Aorta (tissue), 5 donors: ENCODE measurements at regions not wholly inside any gene's neighbourhood (a gene's known extent, or its start where the extent isn't known, plus 50 kb on each side); places are given as distances from the start of the nearest gene placed in this dataset.

Experiments
- ATAC-seq: fragments of 200-7000 bp; cut with Tn5 transposase; one replicate; pipeline ENCODE4 v1.9.1; 2022; ENCODE audit warnings: moderate library complexity; ENCODE audit not compliant: low FRiP score
- DNase-seq, 2 donors: peaks; one replicate each; pipeline ENCODE4 v3.0.0-alpha.2; 2020
- H3K27ac ChIP-seq, 2 donors: one replicate each; pipeline ENCODE4 v1.5.1; 2013; ENCODE audit warnings: low read length in 2 of 2, mild to moderate bottlenecking in 2 of 2, moderate library complexity in 2 of 2, control low read depth in 1 of 2, inconsistent platforms in 1 of 2, low read depth in 1 of 2
- H3K27me3 ChIP-seq, 2 donors: one replicate each; pipeline ENCODE4 v1.6.1; 2013; ENCODE audit warnings: control low read depth in 1 of 2, low read length in 1 of 2, mild to moderate bottlenecking in 1 of 2, moderate library complexity in 1 of 2; ENCODE audit not compliant: insufficient read depth in 2 of 2, control insufficient read depth in 1 of 2
- H3K36me3 ChIP-seq, 2 donors: one replicate each; pipeline ENCODE4 v1.6.1; 2013; ENCODE audit warnings: control low read depth in 1 of 2, low read length in 1 of 2, mild to moderate bottlenecking in 1 of 2; ENCODE audit not compliant: insufficient read depth in 2 of 2, control insufficient read depth in 1 of 2
- H3K4me1 ChIP-seq, 2 donors: one replicate each; pipeline ENCODE4 v1.6.1; 2013; ENCODE audit warnings: low read length in 2 of 2, control low read depth in 1 of 2, mild to moderate bottlenecking in 1 of 2, moderate library complexity in 1 of 2; ENCODE audit not compliant: insufficient read depth in 2 of 2, control insufficient read depth in 1 of 2
- H3K4me3 ChIP-seq, 2 donors: one replicate each; pipeline ENCODE4 v1.5.1; 2013; ENCODE audit warnings: low read length in 2 of 2, control low read depth in 1 of 2, mild to moderate bottlenecking in 1 of 2
- H3K9me3 ChIP-seq: one replicate; pipeline ENCODE4 v1.6.1; 2013; ENCODE audit warnings: mild to moderate bottlenecking, low read length; ENCODE audit not compliant: control insufficient read depth
- WGBS, 2 donors: extraction: QIAGEN DNeasy Blood & Tissue Kit; methylation state at CpG; one replicate each; pipeline ENCODE4 v1.1.7; 2013; 5-methylcytosine and 5-hydroxymethylcytosine counted together
- intact Hi-C, 2 donors: fragments of 100-400 bp; cut with DNase I; formaldehyde crosslinking; loops; one replicate each; pipeline versions ENCODE4 v1.14.2 to v1.15.0; 2022
- donor health status: healthy with polysubstance abuse.
- donor health status: Bipolar disorder and iron deficiency.
- donor health status: DM: no; HTN: no; CAD: no.
- donor health status: DM: no; HTN: no; CAD: no.
- donor health status: DM: yes; HTN: yes; CAD: no.

DNA sequence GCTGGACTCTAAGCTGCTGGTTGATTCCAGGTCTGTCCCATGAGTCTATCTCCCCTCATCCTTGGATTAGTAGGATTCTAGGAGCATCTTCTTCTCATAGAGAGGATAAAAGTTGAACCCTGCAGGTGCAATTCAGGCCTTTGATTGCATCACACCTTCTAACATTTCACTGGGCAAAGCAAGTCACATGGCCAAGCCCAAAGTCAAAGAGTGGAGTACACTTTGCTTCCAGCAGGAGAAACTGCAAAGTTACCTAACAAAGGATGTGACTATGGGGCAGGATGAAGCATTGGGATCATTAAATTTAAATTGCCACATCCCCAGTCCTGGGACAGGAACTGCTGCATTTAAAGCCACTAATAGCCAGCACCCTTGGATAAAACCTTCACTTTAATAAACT lies 51.0 kb upstream of the EGFLAM start:
- intact Hi-C loops = no loop called here
- no peak overlapping the region for H3K4me3 ChIP-seq
- ATAC-seq (no peak), DNase-seq (no peak)
- H3K27ac ChIP-seq = no peak overlapping the region
- H3K36me3 ChIP-seq = no peaks in the 10 kb centered on the region
- H3K9me3 ChIP-seq = no peaks in the 10 kb centered on the region
- no peaks in the 10 kb centered on the region for H3K4me1 ChIP-seq
- no peaks in the 10 kb centered on the region for H3K27me3 ChIP-seq

DNA sequence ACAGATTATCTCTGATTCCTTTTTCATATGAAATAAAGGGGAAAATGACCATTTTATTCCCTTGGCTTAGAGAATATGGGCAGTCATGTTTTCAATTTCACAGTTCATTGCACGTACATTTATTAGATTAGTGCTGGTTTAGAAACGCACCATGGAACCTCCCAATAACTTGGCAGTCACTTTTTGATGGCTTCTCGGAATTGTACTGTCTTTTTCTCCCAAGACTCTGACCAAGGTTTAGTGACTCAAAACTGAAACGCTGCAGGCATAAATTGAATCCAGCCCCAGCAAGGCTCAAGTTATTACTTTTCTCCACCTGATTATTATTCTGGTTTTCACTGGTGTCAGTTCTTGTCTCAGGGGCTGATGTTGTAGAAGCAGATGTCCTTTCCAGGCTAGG lies 55.6 kb upstream of the EGFLAM start:
- Histone ChIP-seq H3K4me1 (no peaks in the 10 kb centered on the region), H3K4me3 (no peak overlapping the region), H3K9me3 (no peaks in the 10 kb centered on the region), H3K36me3 (no peaks in the 10 kb centered on the region), H3K27me3 (no peaks in the 10 kb centered on the region), H3K27ac (no peak overlapping the region)
- intact Hi-C loops = no loop called here
- WGBS, 2 donors = 63 to 67% methylated on average over 4 of the region's 4 CpGs
- ATAC-seq (no peak), DNase-seq (no peak)

DNA sequence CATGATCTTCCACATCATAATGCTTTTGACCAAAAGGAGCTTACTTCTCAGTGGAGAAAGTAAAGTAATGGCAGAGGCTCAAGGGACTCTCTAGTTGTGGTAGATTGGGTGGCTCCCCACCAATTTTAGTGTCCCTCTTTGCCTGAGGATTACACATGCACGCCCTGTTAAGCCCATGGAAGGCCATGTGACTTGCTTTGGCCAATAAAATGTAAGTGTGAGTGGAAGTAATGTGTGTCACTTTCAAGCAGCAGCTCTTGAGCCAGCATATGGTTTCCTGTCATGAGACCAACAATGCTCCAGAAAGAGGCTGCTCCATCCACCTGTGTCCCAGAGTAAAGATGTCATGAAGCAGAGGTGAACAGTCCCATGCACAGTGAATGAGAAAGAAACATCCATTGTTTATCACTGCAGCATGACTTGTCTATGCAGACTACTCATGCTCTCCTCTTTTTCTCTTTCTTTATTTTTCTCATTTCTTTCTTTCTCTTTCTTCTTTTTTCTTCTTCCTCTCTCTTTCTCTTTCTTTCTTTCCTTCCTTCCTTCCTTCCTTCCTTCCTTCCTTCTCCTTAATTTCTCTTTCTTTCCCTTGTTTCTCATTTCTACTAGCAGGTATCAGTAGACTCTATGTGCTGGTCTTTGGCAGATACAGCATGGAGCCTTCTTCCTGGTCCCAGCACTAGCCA lies 57.3 kb upstream of the EGFLAM start:
- Histone ChIP-seq H3K9me3 (no peaks in the 10 kb centered on the region), H3K36me3 (no peaks in the 10 kb centered on the region), H3K4me3 (no peak overlapping the region), H3K27ac (no peak overlapping the region), H3K4me1 (no peaks in the 10 kb centered on the region), H3K27me3 (no peaks in the 10 kb centered on the region)
- no peak for DNase-seq
- intact Hi-C loops = no loop called here
- no peak for ATAC-seq
- WGBS, 2 donors = 58 to 72% methylated on average over 1 of the region's 1 CpG

DNA sequence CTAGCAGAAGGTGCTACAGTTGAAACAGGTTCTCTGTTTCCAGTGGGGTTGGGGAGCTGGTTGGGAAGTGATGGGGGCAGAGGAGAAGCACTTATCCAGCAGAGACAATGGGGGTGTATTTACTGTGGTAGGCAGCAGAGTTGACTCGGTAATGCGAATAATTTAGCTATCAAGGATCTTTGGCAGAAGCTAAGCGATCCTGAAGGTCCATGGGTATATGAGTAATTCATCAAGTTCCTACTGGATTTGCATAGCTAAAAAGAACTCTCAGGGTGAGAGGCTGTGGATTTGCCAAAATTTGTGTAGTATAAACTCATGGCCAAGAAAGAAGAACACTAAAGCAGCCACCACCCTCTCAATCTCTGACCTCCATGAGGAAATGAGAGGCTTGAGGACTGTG lies 61.2 kb upstream of the EGFLAM start:
- ATAC-seq = no peak
- 91% methylated on average over 3 of the region's 3 CpGs for WGBS, 2 donors
- Histone ChIP-seq H3K27me3 (no peaks in the 10 kb centered on the region), H3K36me3 (no peaks in the 10 kb centered on the region), H3K4me1 (no peaks in the 10 kb centered on the region), H3K4me3 (no peak overlapping the region), H3K9me3 (no peaks in the 10 kb centered on the region), H3K27ac (no peak overlapping the region)
- intact Hi-C loops = loop anchor here in 1 of 2 donors (10.0 kb wide), 1 partner anchor 782 kb away; no protein-coding TSS in a partner anchor
- no peak for DNase-seq

DNA sequence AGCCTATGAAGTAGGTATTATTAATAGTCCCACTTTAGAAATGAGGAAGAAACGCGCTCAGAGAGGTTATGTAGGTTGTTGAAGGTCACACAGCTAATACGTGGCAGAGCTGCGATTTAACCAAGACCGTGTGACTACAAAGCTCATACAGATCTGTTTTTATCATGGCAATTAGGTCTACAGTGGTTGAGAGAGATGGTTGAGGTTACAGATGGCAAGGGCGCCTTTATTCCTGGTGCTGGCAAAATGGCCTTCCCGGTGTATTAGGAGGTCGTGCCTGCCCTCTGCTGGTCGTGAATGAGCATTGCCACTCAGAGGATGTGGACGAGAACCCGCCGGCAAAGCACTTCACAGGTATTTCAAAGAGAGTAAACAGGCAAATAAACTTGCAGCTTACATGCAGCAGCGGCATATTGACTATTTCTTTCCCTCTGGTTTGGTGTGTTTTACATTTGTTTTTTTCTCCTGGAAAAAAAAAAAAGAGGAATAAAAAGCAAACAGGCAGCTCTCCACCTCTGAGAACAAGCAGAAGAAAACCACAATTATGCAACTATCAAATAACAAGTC lies 65.3 kb upstream of the EGFLAM start:
- DNase-seq = peak; percentile 62 to 84
- no peaks in the 10 kb centered on the region for H3K4me1 ChIP-seq
- no peak overlapping the region for H3K4me3 ChIP-seq
- ATAC-seq = peak; percentile 81
- no peak overlapping the region for H3K27ac ChIP-seq
- intact Hi-C loops = loop anchor here (2.0 to 10.0 kb wide), 3 partner anchors 356 to 781 kb away; no protein-coding TSS in a partner anchor
- H3K9me3 ChIP-seq = no peaks in the 10 kb centered on the region
- 19% methylated on average over 13 of the region's 13 CpGs for WGBS, 2 donors
- H3K27me3 ChIP-seq = no peaks in the 10 kb centered on the region
- H3K36me3 ChIP-seq = no peaks in the 10 kb centered on the region

DNA sequence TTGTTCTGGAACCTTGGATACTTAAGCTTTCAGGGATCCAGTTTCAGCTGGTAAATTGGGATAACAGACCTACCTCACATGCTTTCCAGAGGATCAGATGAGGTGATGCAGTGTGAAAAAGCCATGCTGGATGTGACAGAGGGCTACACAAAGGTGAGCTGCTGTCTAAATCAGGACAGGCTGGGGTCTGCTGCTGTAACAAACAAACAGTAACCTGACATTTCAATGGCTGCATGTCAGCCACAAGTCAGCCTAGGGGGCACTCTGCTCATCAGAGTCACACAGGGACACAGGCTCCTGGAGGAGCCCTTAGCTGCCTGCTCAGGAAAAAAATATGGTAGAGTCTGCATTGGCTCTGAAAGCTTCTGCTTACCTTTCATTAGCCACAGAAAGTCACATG lies 66.7 kb upstream of the EGFLAM start:
- ATAC-seq (no peak), DNase-seq (no peak)
- Histone ChIP-seq H3K27me3 (no peaks in the 10 kb centered on the region), H3K27ac (no peak overlapping the region), H3K4me1 (no peaks in the 10 kb centered on the region), H3K36me3 (no peaks in the 10 kb centered on the region), H3K9me3 (no peaks in the 10 kb centered on the region), H3K4me3 (no peak overlapping the region)
- intact Hi-C loops = loop anchor here (2.0 to 10.0 kb wide), 3 partner anchors 355 to 779 kb away; no protein-coding TSS in a partner anchor

DNA sequence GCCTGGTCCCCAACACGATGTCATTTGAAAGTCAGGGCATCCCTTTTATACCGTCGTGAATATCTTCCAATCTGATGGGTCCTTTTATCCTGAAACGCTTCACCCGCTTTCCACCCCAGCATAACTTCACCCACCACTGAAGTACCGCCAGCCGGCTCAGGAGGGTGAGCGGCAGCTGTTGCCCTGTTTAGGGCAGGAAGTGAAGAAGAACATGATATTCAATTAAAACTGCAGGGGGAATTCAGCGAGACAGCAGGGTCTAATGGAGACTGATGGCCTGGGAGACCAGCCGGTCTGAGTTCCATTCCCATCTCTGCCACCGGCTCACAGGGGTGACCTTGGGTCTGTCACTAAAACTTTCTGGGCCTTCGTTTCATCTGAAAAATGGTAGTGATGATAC lies 68.2 kb upstream of the EGFLAM start:
- Histone ChIP-seq H3K9me3 (no peaks in the 10 kb centered on the region), H3K27ac (no peak overlapping the region), H3K27me3 (no peaks in the 10 kb centered on the region), H3K4me3 (no peak overlapping the region), H3K36me3 (no peaks in the 10 kb centered on the region), H3K4me1 (no peaks in the 10 kb centered on the region)
- intact Hi-C loops = loop anchor here (5.0 to 10.0 kb wide), 2 partner anchors 775 to 778 kb away; no protein-coding TSS in a partner anchor
- no peak for DNase-seq
- ATAC-seq = no peak
- WGBS, 2 donors = 81 to 86% methylated on average over 12 of the region's 12 CpGs

DNA sequence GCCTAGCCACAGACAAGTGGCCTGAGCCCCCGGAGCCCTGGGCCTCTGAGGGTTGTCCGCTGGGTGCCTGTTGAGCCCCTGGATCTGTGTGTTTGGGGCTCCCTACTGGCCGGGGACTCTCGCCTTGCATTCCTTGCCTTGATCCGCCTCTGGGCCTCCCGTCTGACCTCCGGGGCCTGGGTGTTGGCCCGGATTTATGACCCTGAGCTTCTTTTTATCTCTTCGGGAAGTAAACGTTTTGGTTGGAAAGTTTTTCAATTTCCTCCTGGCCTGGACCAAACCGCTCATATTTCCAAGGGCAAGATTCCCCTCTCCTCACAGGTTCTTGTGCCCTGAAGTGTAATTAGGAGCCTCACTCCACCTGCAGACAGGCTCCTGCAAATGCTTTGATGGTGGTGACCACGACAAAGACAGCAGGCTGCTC lies 69.3 kb upstream of the EGFLAM start:
- no peaks in the 10 kb centered on the region for H3K27me3 ChIP-seq
- DNase-seq = no peak
- H3K9me3 ChIP-seq = no peaks in the 10 kb centered on the region
- intact Hi-C loops = no loop called here
- no peak for ATAC-seq
- 54 to 64% methylated on average over 12 of the region's 12 CpGs for WGBS, 2 donors
- no peaks in the 10 kb centered on the region for H3K4me1 ChIP-seq
- no peak overlapping the region for H3K27ac ChIP-seq
- no peaks in the 10 kb centered on the region for H3K36me3 ChIP-seq
- H3K4me3 ChIP-seq = no peak overlapping the region

DNA sequence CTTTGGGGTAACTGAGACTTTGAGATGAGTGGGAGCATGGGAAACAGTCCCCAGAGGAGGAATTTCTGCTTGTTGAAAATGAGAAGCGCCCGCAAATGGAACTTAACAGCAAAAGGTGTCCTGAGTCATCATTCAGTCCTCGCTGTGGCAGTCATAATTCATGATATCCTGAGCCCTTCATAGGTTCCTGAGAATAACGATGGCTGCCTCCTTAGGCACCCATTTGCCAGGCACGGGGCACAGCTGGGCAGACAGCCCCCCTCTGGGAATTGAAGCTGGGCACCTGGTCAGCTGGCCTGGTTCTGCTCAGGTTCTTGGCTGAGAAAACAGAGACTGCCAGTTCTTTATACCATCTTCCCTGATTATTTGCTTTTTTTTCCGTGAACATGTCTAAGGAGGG lies 69.8 kb upstream of the EGFLAM start:
- Histone ChIP-seq H3K27me3 (no peaks in the 10 kb centered on the region), H3K4me1 (no peaks in the 10 kb centered on the region), H3K4me3 (no peak overlapping the region), H3K27ac (no peak overlapping the region), H3K36me3 (no peaks in the 10 kb centered on the region), H3K9me3 (no peaks in the 10 kb centered on the region)
- DNase-seq (no peak), ATAC-seq (no peak)
- 61 to 63% methylated on average over 6 of the region's 6 CpGs for WGBS, 2 donors
- intact Hi-C loops = no loop called here
